Amniotic epithelial cell (primary cell): ENCODE measurements at regions not wholly inside any gene's neighbourhood (a gene's known extent, or its start where the extent isn't known, plus 50 kb on each side); places are given as distances from the start of the nearest gene placed in this dataset.
"Not testable (repeated sequence)": the region's sequence is repeated elsewhere in the genome, so short reads cannot be mapped to it uniquely, and the experiment has no call there.

Experiments
- DNase-seq: peaks from one replicate; pipeline ENCODE4 v3.0.0-alpha.2; 2010; ENCODE audit warnings: low read depth

DNA sequence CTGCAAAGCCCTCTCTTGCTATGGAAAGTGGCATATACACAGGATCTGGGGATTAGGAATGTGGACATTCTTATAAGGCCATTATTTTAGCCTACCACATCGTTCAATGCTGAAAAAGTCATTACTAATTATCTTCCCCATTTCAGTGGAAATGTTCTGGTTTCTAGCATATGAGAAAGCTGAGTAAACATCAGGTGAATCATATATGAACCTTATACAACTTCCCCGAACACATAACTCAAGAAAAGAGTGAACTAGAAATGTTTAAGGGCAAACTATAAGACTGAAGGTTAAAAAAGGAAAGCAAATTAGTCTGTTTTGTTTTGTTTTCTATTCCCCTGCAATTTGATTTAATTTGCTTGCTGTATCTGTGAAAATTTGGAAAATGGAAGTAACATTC is 62.5 kb upstream of the SEC22B start:
- not testable (repeated sequence) for DNase-seq

DNA sequence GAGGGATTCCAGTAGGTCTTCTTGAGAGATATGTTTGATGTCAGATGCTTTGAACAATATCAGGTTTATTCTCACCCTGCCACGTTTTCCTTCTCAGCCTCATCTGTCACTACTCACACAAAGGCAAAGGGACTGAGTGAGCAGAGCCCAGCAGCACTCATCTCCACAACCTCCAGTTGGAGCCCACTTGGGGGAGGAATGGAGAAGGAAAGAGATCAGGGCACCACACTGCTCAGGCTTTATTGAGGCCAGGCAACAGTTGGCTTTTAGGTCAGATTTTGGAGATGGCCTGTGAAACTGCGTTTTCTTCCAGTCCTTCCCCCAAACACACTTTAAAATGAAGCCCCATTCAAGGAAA is 57.3 kb upstream of the SEC22B start:
- not testable (repeated sequence) for DNase-seq

DNA sequence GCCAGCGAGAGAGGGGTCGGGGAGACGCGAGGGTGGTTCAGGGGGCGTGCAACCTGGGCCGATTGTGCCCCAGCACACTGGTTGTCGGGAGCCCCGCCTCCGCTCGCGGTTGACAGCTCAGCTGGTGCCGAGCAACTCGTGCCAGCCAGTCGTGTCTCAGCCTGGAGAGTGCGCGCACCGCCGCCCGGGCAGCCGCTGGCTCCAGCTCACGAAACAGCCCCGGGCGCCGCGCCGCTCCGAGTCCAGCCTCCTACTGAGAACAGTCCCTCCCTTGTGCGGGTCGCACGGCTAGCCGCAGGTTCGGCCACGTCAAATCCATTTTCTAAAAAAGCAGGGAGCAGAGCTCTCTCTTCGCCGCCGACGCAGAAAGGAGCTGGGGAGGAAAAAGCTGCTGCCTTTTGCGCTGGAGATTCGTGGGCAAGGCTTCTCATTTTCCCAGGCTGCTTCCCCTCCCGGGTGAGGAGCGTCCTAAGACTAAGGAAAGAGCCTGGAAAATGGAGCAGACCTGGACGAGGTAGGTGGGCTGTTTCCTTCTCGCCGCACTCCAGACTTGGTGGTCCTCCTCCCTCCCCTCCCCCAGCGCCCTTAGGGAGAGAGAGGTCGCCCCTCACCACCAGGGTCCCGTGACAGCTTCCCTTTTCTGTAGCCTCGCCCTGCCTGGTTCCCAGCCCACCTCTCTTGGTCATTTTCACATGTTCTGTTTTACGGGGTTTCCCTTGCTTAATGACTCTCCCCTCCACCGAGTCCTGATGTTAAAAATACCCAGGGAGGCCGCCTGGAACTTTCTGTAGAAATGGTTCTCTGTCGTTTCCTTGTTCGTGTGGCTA is 56.7 kb upstream of the SEC22B start:
- DNase-seq: not testable (repeated sequence)

DNA sequence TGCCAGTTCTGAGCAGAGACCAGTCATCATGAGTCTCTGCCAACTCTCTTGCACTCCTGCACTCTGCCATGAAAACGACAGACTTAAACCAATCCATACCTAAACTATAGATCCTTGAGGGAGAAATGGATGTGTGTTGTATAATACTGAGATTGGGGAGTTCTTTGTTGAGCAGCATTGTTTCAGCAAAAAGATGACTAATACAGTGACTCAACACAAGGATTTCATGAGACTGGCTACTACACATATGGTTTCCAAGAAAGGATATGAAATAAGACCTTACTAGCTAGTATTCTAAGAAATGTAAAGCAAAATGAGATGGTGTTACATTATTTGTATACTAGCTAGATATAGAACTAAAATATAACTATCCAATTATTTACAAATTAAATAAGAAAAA is 53.5 kb upstream of the SEC22B start:
- not testable (repeated sequence) for DNase-seq
